ENCODE measurements at regions not wholly inside any gene's neighbourhood (a gene's known extent, or its start where the extent isn't known, plus 50 kb on each side); places are given as distances from the start of the nearest gene placed in this dataset.

DNA sequence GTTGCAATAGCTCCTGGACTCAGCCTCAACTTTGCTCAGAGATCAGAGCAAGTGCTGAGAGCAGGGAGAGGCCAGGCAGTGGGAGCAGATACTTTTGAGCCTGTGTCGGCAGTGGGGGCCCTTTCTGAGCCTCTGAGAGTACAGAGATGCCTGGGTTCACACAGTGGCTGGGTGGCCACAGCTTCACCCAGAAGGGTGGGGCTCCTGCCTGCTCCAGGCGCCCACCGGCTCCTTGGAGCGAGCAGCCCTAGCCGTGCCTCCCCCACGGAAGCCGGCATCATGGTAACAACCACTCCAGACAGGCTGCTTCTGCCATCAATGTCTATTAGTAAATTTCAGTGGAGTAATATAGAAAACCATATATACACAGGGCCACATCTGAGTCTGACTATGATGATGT is 619.2 kb upstream of the SETBP1 start:
- DNase-seq (ENCODE audit: low spot score) = no peak
- in situ Hi-C loops (cut with HindIII; ENCODE audit: low sequenced_read_pairs) = no loop called here

- in situ Hi-C loops (cut with HindIII; ENCODE audit: low sequenced_read_pairs) = no loop called here
These were observed 618.3 kb upstream of the SETBP1 start for GRCh38 chr18:44062345-44062744.

GRCh38 chr18:44065206-44065605 is 615.5 kb upstream of the SETBP1 start:
- no peak for DNase-seq (ENCODE audit: low spot score)
- in situ Hi-C loops (cut with HindIII; ENCODE audit: low sequenced_read_pairs) = no loop called here

More at GRCh38 chr18:44062345-44062744, 618.3 kb upstream of the SETBP1 start:
- DNase-seq (ENCODE audit: low spot score) = no peak

- DNase-seq (ENCODE audit: low spot score) = no peak
- in situ Hi-C loops (cut with HindIII; ENCODE audit: low sequenced_read_pairs) = no loop called here
These were observed 614.1 kb upstream of the SETBP1 start for GRCh38 chr18:44066541-44066940.

- in situ Hi-C loops (cut with HindIII; ENCODE audit: low sequenced_read_pairs) = no loop called here
- no peak for DNase-seq (ENCODE audit: low spot score)
These were observed 613.5 kb upstream of the SETBP1 start for GRCh38 chr18:44067186-44067585.

DNA sequence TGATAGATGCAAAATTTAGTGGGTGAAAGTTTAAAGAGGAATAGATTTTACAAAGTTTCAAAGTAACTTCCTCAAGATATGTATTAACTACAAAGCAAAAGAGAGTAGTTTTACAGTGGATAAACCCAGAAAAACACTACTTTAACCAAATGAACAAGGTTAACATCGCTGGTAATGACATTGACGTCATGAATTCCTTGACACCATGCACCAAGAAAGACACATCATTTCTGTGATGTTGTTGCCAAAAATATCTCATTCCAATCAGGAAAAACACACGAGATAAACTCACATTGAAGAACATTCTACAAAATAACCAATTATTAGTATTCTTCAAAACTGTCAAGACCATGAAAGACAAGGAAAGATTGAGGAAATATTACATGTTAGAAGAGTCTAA is 605.6 kb upstream of the SETBP1 start:
- no peak for DNase-seq (ENCODE audit: low spot score)
- in situ Hi-C loops (cut with HindIII; ENCODE audit: low sequenced_read_pairs) = no loop called here

GRCh38 chr18:44079606-44080005 is 601.1 kb upstream of the SETBP1 start:
- in situ Hi-C loops (cut with HindIII; ENCODE audit: low sequenced_read_pairs) = no loop called here
- no peak for DNase-seq (ENCODE audit: low spot score)

DNA sequence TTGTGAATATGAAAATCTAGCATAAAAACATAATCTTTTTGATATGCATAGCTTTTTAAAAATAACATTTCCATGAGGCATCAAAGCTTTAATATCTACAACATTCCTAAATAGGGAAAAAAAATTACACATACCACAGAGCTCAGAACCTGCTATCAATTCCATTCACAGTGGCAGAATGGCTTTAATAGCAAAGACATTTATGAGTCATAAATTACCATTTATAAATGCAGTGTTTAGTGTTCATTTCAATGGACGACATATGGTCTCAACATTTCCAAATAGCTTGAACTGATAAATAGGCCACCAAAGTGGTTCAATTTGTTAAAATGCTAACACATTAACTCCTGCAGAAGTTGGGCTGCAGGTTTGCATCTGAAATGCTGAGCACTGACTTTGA is 600.6 kb upstream of the SETBP1 start:
- in situ Hi-C loops (cut with HindIII; ENCODE audit: low sequenced_read_pairs) = no loop called here
- DNase-seq (ENCODE audit: low spot score) = no peak

DNA sequence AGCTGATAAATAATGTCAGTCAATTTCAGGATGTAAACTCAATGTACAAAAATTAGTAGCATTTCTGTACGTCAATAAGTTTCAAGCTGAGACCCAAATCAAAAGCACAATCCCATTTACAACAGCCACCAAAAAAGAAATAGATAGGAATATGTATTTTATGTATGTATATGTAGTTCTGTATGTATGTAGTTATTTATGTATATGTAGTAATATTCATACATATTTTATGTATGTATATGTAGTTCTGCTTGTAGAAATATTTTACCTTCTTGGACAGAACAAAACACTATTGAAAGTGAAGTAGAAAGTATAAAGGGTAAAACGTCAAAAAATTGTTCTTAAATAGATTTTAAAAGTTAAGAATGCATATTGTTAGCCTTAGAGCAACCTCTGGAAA is 591.0 kb upstream of the SETBP1 start:
- no peak for DNase-seq (ENCODE audit: low spot score)
- in situ Hi-C loops (cut with HindIII; ENCODE audit: low sequenced_read_pairs) = no loop called here

GRCh38 chr18:44090453-44090852 is 590.2 kb upstream of the SETBP1 start:
- DNase-seq (ENCODE audit: low spot score) = no peak
- in situ Hi-C loops (cut with HindIII; ENCODE audit: low sequenced_read_pairs) = no loop called here

GRCh38 chr18:44093253-44093652 is 587.4 kb upstream of the SETBP1 start:
- in situ Hi-C loops (cut with HindIII; ENCODE audit: low sequenced_read_pairs) = no loop called here
- no peak for DNase-seq (ENCODE audit: low spot score)

- in situ Hi-C loops (cut with HindIII; ENCODE audit: low sequenced_read_pairs) = no loop called here
- DNase-seq (ENCODE audit: low spot score) = no peak
These were observed 584.7 kb upstream of the SETBP1 start for GRCh38 chr18:44096016-44096415.

GRCh38 chr18:44098551-44099098 is 582.1 kb upstream of the SETBP1 start:
- in situ Hi-C loops (cut with HindIII; ENCODE audit: low sequenced_read_pairs) = no loop called here
- no peak for DNase-seq (ENCODE audit: low spot score)

DNA sequence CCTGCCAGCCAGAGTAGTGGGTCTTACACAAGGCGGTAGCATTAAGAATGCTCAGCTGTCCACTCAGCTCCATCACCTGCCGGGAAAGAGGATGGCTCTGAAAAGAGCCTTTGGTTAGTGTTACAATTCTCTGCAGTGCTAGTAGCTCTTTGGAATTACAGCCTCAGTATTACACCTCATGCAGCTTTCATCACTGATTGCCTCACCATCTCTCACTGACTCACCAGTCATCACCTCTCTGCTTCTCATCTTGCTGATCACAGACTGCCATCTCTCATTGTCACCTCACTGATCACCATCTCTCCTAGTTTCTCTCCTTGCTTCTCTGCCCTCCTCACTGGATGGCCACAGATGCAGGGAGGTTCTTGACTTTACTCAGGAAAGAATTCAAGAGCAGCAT is 573.5 kb upstream of the SETBP1 start:
- no peak for DNase-seq (ENCODE audit: low spot score)
- in situ Hi-C loops (cut with HindIII; ENCODE audit: low sequenced_read_pairs) = no loop called here

GRCh38 chr18:44111337-44111736 is 569.4 kb upstream of the SETBP1 start:
- in situ Hi-C loops (cut with HindIII; ENCODE audit: low sequenced_read_pairs) = no loop called here
- no peak for DNase-seq (ENCODE audit: low spot score)

- DNase-seq (ENCODE audit: low spot score) = no peak
- in situ Hi-C loops (cut with HindIII; ENCODE audit: low sequenced_read_pairs) = no loop called here
These were observed 562.9 kb upstream of the SETBP1 start for GRCh38 chr18:44117821-44118220.

DNA sequence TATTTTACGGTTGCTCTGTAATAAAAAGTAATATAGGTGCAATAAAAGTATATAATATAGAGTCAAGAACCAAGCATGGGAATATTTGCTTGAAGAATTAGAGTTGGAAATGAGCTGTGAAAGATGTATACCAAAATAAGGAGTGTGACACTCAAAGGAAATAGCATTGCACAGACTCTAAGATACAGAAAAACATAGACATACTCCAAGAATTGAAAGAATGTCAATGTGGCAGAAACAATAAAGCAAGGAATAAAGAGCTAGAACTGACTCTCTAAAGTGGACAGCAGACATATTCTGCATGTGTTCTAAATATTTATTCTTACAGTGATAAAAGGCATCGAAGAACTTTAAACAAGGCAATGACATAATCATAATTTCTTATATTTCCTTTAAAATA is 561.1 kb upstream of the SETBP1 start:
- in situ Hi-C loops (cut with HindIII; ENCODE audit: low sequenced_read_pairs) = no loop called here

DNA sequence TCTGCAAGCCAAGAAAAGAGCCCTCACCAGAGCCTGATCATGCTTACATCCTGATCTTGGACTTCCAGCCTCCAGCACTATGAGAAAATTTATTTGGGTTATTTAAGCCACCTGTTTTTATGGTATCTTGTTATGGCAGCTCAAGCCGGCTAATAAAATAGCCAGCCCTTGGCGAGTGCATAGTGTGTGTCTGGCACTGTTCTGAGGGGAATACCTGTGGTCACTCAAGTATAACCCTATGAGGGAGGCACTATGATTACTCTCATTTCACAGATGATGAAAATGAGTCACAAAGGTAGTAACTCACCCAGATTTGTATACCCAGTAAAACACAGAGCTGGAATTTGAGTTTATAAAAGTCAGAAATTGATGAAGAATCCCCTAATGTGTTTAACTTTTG is 556.9 kb upstream of the SETBP1 start:
- in situ Hi-C loops (cut with HindIII; ENCODE audit: low sequenced_read_pairs) = no loop called here
- no peak for DNase-seq (ENCODE audit: low spot score)

More for the DNA sequence above, 561.1 kb upstream of the SETBP1 start:
- no peak for DNase-seq (ENCODE audit: low spot score)

DNA sequence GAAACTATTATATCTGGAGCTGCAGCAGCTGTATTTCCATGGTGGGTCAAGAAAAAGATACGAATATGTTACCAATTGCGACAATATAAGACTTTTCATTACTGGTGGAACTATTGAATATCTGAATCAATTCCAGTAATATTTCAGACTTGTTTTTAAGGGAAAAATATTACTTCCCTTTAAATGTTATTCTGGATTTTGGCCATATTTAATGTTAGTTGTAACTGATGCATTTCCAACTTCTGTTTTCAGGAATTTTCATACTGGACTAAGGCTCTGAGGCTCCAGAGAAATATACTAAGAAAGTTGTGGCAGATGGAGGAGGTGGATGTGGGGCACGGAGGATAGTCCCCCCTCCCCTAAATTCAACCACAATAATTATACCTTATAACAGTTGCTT is 555.2 kb upstream of the SETBP1 start:
- DNase-seq (ENCODE audit: low spot score) = no peak
- in situ Hi-C loops (cut with HindIII; ENCODE audit: low sequenced_read_pairs) = no loop called here

GRCh38 chr18:44126598-44126997 is 554.1 kb upstream of the SETBP1 start:
- DNase-seq (ENCODE audit: low spot score) = no peak
- in situ Hi-C loops (cut with HindIII; ENCODE audit: low sequenced_read_pairs) = no loop called here

- in situ Hi-C loops (cut with HindIII; ENCODE audit: low sequenced_read_pairs) = no loop called here
- DNase-seq (ENCODE audit: low spot score) = no peak
These were observed 552.3 kb upstream of the SETBP1 start for GRCh38 chr18:44128365-44128764.

DNA sequence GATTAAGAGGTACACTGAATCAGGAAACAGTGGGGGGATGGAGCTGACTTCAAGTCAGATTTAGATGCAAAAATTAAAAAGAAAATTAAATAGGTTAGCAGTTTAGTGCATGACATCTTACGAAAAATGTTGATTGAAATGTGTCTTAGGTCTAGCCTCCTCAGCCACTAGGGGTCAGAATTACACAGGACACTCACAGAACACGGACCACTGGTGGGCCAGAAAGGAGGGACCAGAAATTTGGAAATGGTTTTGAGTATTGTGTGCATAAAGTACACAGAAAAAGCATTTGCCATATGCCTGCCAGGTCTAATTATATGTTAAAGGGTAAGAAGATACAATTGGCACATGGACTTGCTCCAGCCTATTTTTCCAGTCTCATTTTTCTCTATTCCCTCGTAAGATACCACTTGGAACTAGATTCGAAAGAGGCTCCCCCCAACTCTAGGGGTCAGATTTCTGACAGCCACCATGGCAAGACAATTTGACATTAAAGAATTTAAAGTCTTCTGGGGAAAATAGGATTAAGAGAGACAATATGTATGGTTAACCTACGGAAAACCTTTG is 550.2 kb upstream of the SETBP1 start:
- in situ Hi-C loops (cut with HindIII; ENCODE audit: low sequenced_read_pairs) = no loop called here
- peak; percentile 13 for DNase-seq (ENCODE audit: low spot score)
